IMR-90 (cell line): ENCODE measurements at regions not wholly inside any gene's neighbourhood (a gene's known extent, or its start where the extent isn't known, plus 50 kb on each side); places are given as distances from the start of the nearest gene placed in this dataset.
A peak's percentile ranks its signal among the peaks of the same experiment; 100 is the strongest.

Experiments used
- ATAC-seq: fragments of 200-7000 bp; cut with Tn5 transposase; 2 replicates; pipeline ENCODE4 v1.9.1; 2020; ENCODE audit warnings: low read depth, mild to moderate bottlenecking, moderate library complexity
- BruUV-seq: library from RNA; stranded (reverse); fragments of 400-500 nt; replicated peaks from 2 replicates; lab custom pipeline; 2021; lab: Mats Ljungman, UMichigan
- CTCF ChIA-PET: fragments of 300-600 bp; formaldehyde crosslinking; extraction: SDS; loops from one replicate; lab custom pipeline; 2021; ENCODE audit warnings: antibody characterized with exemption; lab: Yijun Ruan, JAX
- POLR2A ChIA-PET: fragments of 300-600 bp; sonication (Branson Sonifier 250); formaldehyde crosslinking; loops from one replicate; lab custom pipeline; 2022; ENCODE audit warnings: antibody characterized with exemption; ENCODE audit not compliant: unreplicated experiment; lab: Charles Lee
- DNase-seq: peaks from one replicate; pipeline ENCODE4 v3.0.0; 2013
- H2AFZ ChIP-seq: replicated peaks from 2 replicates; pipeline ENCODE3; 2013; ENCODE audit warnings: low read length, mild to moderate bottlenecking; ENCODE audit not compliant: poor library complexity
- H2AK5ac ChIP-seq: 2 replicates; pipeline ENCODE4 v1.6.1; 2013; ENCODE audit warnings: low read depth, low read length, inconsistent platforms
- H2AK9ac ChIP-seq: replicated peaks from 2 replicates; pipeline ENCODE3; 2013; ENCODE audit warnings: mild to moderate bottlenecking, low read depth, low read length, moderate library complexity; ENCODE audit not compliant: poor library complexity
- H2BK120ac ChIP-seq: 2 replicates; pipeline ENCODE4 v1.6.1; 2013; ENCODE audit warnings: low read depth, low read length, inconsistent platforms
- H2BK15ac ChIP-seq: 3 replicates; pipeline ENCODE4 v1.6.1; 2013; ENCODE audit warnings: low read depth, low read length, inconsistent platforms
- H2BK20ac ChIP-seq: 2 replicates; pipeline ENCODE4 v1.6.1; 2013; ENCODE audit warnings: low read depth, mild to moderate bottlenecking, inconsistent platforms, low read length, moderate library complexity
- H2BK5ac ChIP-seq: 2 replicates; pipeline ENCODE4 v1.6.1; 2013; ENCODE audit warnings: mild to moderate bottlenecking, low read depth, low read length, inconsistent platforms; ENCODE audit not compliant: poor library complexity, severe bottlenecking
- H3K14ac ChIP-seq: replicated peaks from 2 replicates; pipeline ENCODE4 v1.6.1; 2013; ENCODE audit warnings: low read depth, low read length, inconsistent platforms
- H3K18ac ChIP-seq: 2 replicates; pipeline ENCODE4 v1.6.1; 2013; ENCODE audit warnings: low read depth, low read length, control low read depth
- H3K23ac ChIP-seq: 2 replicates; pipeline ENCODE4 v1.6.1; 2013; ENCODE audit warnings: low read depth, low read length, inconsistent platforms
- H3K27ac ChIP-seq: 2 replicates; pipeline ENCODE4 v1.5.1; 2013; ENCODE audit warnings: mild to moderate bottlenecking, control low read depth, low read length; ENCODE audit not compliant: insufficient read depth
- H3K27me3 ChIP-seq: 2 replicates; pipeline ENCODE4 v1.6.1; 2013; ENCODE audit warnings: low read length; ENCODE audit not compliant: control insufficient read depth, insufficient read depth
- H3K36me3 ChIP-seq: 2 replicates; pipeline ENCODE4 v1.6.1; 2013; ENCODE audit warnings: low read length, mixed read lengths; ENCODE audit not compliant: control insufficient read depth, insufficient read depth
- H3K4ac ChIP-seq: 2 replicates; pipeline ENCODE4 v1.6.1; 2013; ENCODE audit warnings: low read depth, low read length, inconsistent platforms
- H3K4me1 ChIP-seq: 2 replicates; pipeline ENCODE4 v1.6.1; 2013; ENCODE audit warnings: low read length, mixed read lengths; ENCODE audit not compliant: control insufficient read depth, insufficient read depth
- H3K4me2 ChIP-seq: 2 replicates; pipeline ENCODE4 v1.6.1; 2013; ENCODE audit warnings: low read depth, mild to moderate bottlenecking, control low read depth, low read length, moderate library complexity
- H3K4me3 ChIP-seq: 2 replicates; pipeline ENCODE4 v1.5.1; 2013; ENCODE audit warnings: low read depth, mild to moderate bottlenecking, control low read depth, low read length, moderate library complexity; ENCODE audit not compliant: insufficient read depth
- H3K56ac ChIP-seq: 2 replicates; pipeline ENCODE4 v1.6.1; 2013; ENCODE audit warnings: low read length, inconsistent platforms; ENCODE audit not compliant: insufficient read depth; ENCODE audit errors: extremely low read depth
- H3K79me1 ChIP-seq, 2 experiments: 2 replicates each; pipeline ENCODE4 v1.6.1; 2013; ENCODE audit warnings: low read length in 2 of 2, inconsistent platforms in 1 of 2, low read depth in 1 of 2
- H3K9ac ChIP-seq: 2 replicates; pipeline ENCODE4 v1.6.1; 2013; ENCODE audit warnings: low read depth, low read length, control low read depth
- H3K9me1 ChIP-seq: 2 replicates; pipeline ENCODE4 v1.6.1; 2013; ENCODE audit warnings: low read length, inconsistent platforms; ENCODE audit not compliant: insufficient read depth
- H3K9me3 ChIP-seq: 2 replicates; pipeline ENCODE4 v1.6.1; 2013; ENCODE audit warnings: low read length; ENCODE audit not compliant: control insufficient read depth, insufficient read depth
- H4K20me1 ChIP-seq: 2 replicates; pipeline ENCODE4 v1.6.1; 2013; ENCODE audit warnings: low read length, inconsistent platforms; ENCODE audit not compliant: insufficient read depth
- H4K5ac ChIP-seq: 2 replicates; pipeline ENCODE4 v1.6.1; 2013; ENCODE audit warnings: mild to moderate bottlenecking, low read depth, low read length, control low read depth
- H4K8ac ChIP-seq, 2 experiments: 2 replicates each; pipeline ENCODE4 v1.6.1; 2013; ENCODE audit warnings: low read depth in 2 of 2, low read length in 2 of 2, control low read depth in 1 of 2, inconsistent platforms in 1 of 2
- H4K91ac ChIP-seq: 2 replicates; pipeline ENCODE4 v1.6.1; 2013; ENCODE audit warnings: low read depth, low read length, inconsistent platforms; ENCODE audit not compliant: insufficient read depth
- CEBPB ChIP-seq: IDR thresholded peaks from 2 replicates; pipeline ENCODE4 v1.6.1; 2012; ENCODE audit warnings: low read depth, low read length, improper control_type of control experiment
- CTCF ChIP-seq: conservative IDR thresholded peaks from 2 replicates; pipeline ENCODE4 v1.5.1; 2012; ENCODE audit warnings: mild to moderate bottlenecking, low read depth, low read length, improper control_type of control experiment
- MAFK ChIP-seq: IDR thresholded peaks from 2 replicates; pipeline ENCODE4 v1.6.1; 2012; ENCODE audit warnings: low read depth, low read length, improper control_type of control experiment
- MAZ ChIP-seq: IDR thresholded peaks from 2 replicates; pipeline ENCODE4 v1.6.1; 2012; ENCODE audit warnings: low read depth, mild to moderate bottlenecking, low read length, improper control_type of control experiment, moderate library complexity, borderline replicate concordance
- RAD21 ChIP-seq: IDR thresholded peaks from 2 replicates; pipeline ENCODE4 v1.6.1; 2012; ENCODE audit warnings: low read length, improper control_type of control experiment
- RCOR1 ChIP-seq: IDR thresholded peaks from 2 replicates; pipeline ENCODE4 v1.6.1; 2012; ENCODE audit warnings: mild to moderate bottlenecking, low read length, improper control_type of control experiment; ENCODE audit not compliant: insufficient replicate concordance
- WGBS, 2 experiments: methylation state at CpG; one replicate each; pipeline versions ENCODE4 v1.1.5 to v1.1.7; 2013; ENCODE audit warnings: missing lambda C conversion rate in 2 of 2; ENCODE audit not compliant: insufficient read length in 1 of 2; ENCODE audit errors: extremely low coverage in 2 of 2; 5-methylcytosine and 5-hydroxymethylcytosine counted together
- dilution Hi-C: fragments of 300-500 bp; cut with HindIII; formaldehyde crosslinking; loops from one replicate; pipeline ENCODE4 v1.14.3; 2018; ENCODE audit warnings: low sequenced_read_pairs; ENCODE audit not compliant: unreplicated experiment
- in situ Hi-C: fragments of 300-500 bp; cut with MboI; formaldehyde crosslinking; loops from 3 replicates; pipeline ENCODE4 v1.14.3; 2019; ENCODE audit warnings: low sequenced_read_pairs, inconsistent platforms, mixed read lengths
- intact Hi-C: fragments of 100-400 bp; cut with micrococcal nuclease; formaldehyde crosslinking; loops from 2 replicates; pipeline ENCODE4 v1.10.0; 2022

DNA sequence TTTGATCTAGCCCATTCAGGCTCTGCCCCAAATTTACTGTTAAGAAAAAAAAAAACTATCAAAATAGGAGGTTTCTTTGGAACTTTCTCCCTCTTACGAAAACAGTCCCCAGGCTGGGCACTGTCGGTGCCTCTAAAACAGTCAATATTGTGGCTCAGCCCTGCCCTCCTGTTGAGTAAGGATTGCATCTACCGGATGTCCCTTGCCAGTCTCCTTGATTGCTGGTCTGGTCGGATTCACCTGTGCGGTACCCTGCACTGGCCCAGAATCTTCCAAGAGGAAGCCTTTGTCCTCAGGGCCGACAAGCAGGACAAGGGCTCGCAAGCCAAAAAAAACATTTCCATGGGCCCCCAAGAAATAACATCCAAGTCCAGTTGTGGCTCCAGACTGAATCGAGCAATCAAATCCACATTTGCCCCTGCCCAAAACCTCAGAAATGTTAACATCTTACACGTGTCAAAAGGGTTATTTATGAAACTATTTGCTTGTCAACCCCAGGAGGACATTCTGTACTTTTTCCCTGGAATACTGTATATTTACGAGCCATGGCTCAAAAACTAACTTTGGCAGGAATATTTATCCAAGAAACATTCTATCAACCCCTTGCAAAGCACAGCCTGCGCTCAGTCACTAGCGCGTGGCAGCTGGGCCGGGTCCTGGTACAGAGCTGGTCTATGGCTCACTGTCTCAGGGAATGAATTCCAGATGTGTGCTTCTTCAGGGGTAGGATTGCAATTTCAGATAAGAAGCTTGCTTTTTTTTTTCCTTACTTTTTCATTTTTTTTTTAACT is 129.2 kb upstream of the ADRA1B start:
- H2BK20ac ChIP-seq: 0 out of 2 replicates have a peak overlapping the region, but pooled peaks have one; percentile 72
- no peak overlapping the region for H2AK5ac ChIP-seq
- POLR2A ChIA-PET: no interaction called here
- H3K27ac ChIP-seq: no peak overlapping the region
- dilution Hi-C loops (no loop called here), intact Hi-C loops (no loop called here), in situ Hi-C loops (no loop called here)
- no peak overlapping the region for H3K4me3 ChIP-seq
- peak overlapping the region; percentile 18 for H2AFZ ChIP-seq
- H4K20me1 ChIP-seq: no peaks in the 10 kb centered on the region
- WGBS, 2 experiments: 85% methylated on average over 5 of the region's 14 CpGs; no CpG with 5 or more reads in 1 of the 2 experiments
- H3K4me1 ChIP-seq: peaks cover 5% of the 10 kb centered on the region
- no peaks in the 10 kb centered on the region for H3K27me3 ChIP-seq
- H2BK120ac ChIP-seq: peak overlapping the region; percentile 63
- DNase-seq (peak; percentile 70), ATAC-seq (peak; percentile 84)
- H2AK9ac ChIP-seq: no peak overlapping the region
- no peak overlapping the region for H4K5ac ChIP-seq
- H3K79me1 ChIP-seq: no peaks in the 10 kb centered on the region
- no peak overlapping the region for H2BK5ac ChIP-seq
- H3K36me3 ChIP-seq: no peaks in the 10 kb centered on the region
- no peak overlapping the region for H4K91ac ChIP-seq
- no peaks in the 10 kb centered on the region for H3K9me3 ChIP-seq
- no peak overlapping the region for H3K14ac ChIP-seq
- H4K8ac ChIP-seq: no peak overlapping the region
- no peak overlapping the region for H3K18ac ChIP-seq
- H2BK15ac ChIP-seq: no peak overlapping the region
- BruUV-seq: no TSS peak
- peaks cover 5% of the 10 kb centered on the region; the same call in 1 of the 2 replicates for H3K9me1 ChIP-seq
- H3K4ac ChIP-seq: peak overlapping the region; percentile 5; the same call in 1 of the 2 replicates
- H3K56ac ChIP-seq: no peak overlapping the region
- H3K4me2 ChIP-seq: no peak overlapping the region
- H3K23ac ChIP-seq: no peak overlapping the region
- CTCF ChIA-PET: interaction anchor here (0.6 to 0.7 kb wide), 2 partner anchors 30 to 246 kb away, joined by 4 to 5 read pairs; no protein-coding TSS in a partner anchor
- no peak overlapping the region for H3K9ac ChIP-seq
- no peak for TF ChIP-seq MAZ
- no peak for TF ChIP-seq CTCF
- no peak for TF ChIP-seq RCOR1
- no peak for TF ChIP-seq CEBPB
- no peak for TF ChIP-seq MAFK
- 0 out of 2 replicates have a peak, but pooled peaks have one; percentile 4 for TF ChIP-seq RAD21
